Fibroblast of skin of left biceps (primary cell): ENCODE measurements at regions not wholly inside any gene's neighbourhood (a gene's known extent, or its start where the extent isn't known, plus 50 kb on each side); places are given as distances from the start of the nearest gene placed in this dataset.
A peak's percentile ranks its signal among the peaks of the same experiment; 100 is the strongest.

Experiments
- DNase-seq, 2 experiments: peaks; one replicate each; pipeline ENCODE4 v3.0.0-alpha.2; 2013; ENCODE audit warnings: low read depth in 2 of 2

- no peak for DNase-seq
Measured at GRCh38 chr10:21327289-21327993, 198.0 kb downstream of the SKIDA1 start.

- no peak for DNase-seq
Measured at GRCh38 chr10:21326594-21327288, 198.7 kb downstream of the SKIDA1 start.

- DNase-seq: no peak
Measured at GRCh38 chr10:21318540-21319167, 206.8 kb downstream of the SKIDA1 start.

GRCh38 chr10:21317902-21318301, 207.6 kb downstream of the SKIDA1 start:
- DNase-seq: peak; percentile 42 to 47

- peak; percentile 53 to 62 for DNase-seq
Measured at GRCh38 chr10:21315645-21316220, 209.7 kb downstream of the SKIDA1 start.

GRCh38 chr10:21314906-21315644, 210.4 kb downstream of the SKIDA1 start:
- no peak for DNase-seq

- no peak for DNase-seq
Measured at GRCh38 chr10:21314111-21314626, 211.3 kb downstream of the SKIDA1 start.

GRCh38 chr10:21313691-21314090, 211.8 kb downstream of the SKIDA1 start:
- DNase-seq: no peak

GRCh38 chr10:21311426-21311825, 214.1 kb downstream of the SKIDA1 start:
- no peak for DNase-seq

- no peak for DNase-seq
Measured at GRCh38 chr10:21309427-21309826, 216.1 kb downstream of the SKIDA1 start.

GRCh38 chr10:21308946-21309345, 216.5 kb downstream of the SKIDA1 start:
- no peak for DNase-seq

GRCh38 chr10:21308018-21308417, 217.5 kb downstream of the SKIDA1 start:
- DNase-seq: no peak

- DNase-seq: no peak
Measured at GRCh38 chr10:21304608-21305007, 220.9 kb downstream of the SKIDA1 start.

GRCh38 chr10:21304198-21304597, 221.3 kb downstream of the SKIDA1 start:
- DNase-seq: no peak

- DNase-seq: no peak
Measured at GRCh38 chr10:21300551-21300950, 224.9 kb downstream of the SKIDA1 start.

- no peak for DNase-seq
Measured at GRCh38 chr10:21299330-21299729, 226.2 kb downstream of the SKIDA1 start.

- DNase-seq: no peak
Measured at GRCh38 chr10:21298701-21299100, 226.8 kb downstream of the SKIDA1 start.

GRCh38 chr10:21297603-21298383, 227.7 kb downstream of the SKIDA1 start:
- DNase-seq: no peak

GRCh38 chr10:21296575-21297355, 228.7 kb downstream of the SKIDA1 start:
- DNase-seq: no peak
